ENCODE measurements at regions not wholly inside any gene's neighbourhood (a gene's known extent, or its start where the extent isn't known, plus 50 kb on each side); places are given as distances from the start of the nearest gene placed in this dataset.

DNA sequence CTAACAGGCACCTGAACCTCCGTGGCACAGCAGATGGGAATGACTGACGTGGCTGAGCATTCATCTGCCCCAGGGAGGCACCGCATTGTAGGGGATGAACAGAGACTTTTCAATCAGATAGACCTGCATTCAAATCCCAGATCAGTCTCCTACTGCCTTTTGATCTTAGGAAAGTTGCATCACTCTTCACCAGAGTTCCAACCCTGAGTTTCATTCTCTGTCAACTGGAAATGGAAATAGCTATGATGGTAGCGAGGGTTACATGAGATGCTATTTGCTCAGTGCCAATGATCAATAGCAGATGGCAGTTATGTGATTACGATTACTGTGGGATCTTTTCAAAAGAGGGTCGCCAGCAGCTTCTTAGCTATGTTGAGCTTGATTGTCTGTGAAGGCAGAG lies 189.3 kb upstream of the RFC3 start:
- no peak for DNase-seq (ENCODE audit: low spot score)

DNA sequence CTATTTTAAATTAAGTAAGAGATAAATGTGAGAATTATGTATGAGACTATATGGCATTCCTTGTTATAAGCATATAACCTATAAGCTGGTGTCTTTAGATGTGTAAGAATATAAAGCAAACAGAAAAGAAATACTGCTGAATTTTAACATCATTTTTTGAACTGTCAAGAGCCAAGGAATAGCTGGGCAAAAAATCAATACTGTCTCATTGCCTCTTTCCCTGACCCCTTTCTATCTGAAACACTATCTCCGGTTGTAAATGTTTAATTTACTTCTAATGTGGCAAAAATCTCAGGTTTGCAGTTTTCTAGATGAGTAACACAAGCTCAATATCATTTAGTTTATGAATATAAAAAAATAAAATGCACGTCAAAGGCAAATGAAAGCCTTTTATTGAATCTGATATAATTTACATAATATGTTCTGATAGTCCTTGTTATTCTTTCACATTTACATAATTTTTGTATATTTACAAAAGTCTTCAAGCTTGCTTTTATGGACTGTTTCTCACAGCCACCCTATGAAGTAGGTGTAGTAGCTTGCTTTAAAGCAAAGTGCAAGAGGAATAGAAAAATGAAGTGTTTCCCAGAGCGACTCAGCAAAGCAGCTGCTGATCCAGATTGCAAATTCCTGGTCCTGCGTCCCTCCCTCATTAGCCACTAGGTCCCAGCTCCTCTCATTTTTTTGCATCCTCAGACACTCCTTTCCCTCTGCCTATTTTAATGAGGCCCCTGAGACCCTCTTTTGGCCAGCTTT lies 188.2 kb upstream of the RFC3 start:
- DNase-seq (ENCODE audit: low spot score) = no peak

DNA sequence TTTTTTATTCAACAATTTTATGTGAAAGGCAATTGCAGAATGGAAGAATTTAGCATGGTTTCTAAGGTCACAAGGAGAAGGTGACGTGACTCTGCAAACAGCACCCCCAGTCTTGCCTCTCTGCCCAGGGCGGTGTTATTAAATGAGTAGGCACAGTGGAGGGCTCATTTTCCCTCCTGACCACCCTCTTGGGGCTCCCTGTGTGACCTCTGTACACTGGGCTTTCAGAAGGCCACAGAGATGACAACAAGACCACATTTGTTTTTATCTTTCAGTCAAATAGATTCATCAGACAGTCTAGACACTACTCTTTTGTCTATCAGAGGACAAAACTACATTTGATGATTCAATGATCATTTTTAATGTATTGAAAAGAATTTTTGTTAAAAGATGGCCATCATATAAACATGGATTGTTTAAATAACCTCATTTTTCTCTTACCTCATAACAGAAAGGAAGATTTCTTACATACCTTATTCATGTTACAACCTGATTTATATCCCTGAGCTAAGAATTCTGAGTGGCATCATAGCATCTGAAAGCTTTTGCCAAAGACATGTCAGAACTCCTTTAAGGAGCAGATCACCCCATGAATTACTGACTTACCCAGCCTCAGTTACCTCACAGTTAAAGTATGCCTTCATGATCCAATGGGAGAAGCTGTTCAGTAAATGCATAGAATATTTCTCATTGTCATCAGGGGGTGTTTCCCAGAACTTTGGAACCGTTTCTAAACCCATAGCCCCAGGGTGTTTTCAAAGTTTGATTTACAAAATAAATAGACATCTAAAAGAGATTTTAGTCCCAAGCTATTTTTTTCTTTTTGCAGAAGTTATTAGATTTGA lies 184.0 kb upstream of the RFC3 start:
- DNase-seq (ENCODE audit: low spot score) = peak; percentile 91

DNA sequence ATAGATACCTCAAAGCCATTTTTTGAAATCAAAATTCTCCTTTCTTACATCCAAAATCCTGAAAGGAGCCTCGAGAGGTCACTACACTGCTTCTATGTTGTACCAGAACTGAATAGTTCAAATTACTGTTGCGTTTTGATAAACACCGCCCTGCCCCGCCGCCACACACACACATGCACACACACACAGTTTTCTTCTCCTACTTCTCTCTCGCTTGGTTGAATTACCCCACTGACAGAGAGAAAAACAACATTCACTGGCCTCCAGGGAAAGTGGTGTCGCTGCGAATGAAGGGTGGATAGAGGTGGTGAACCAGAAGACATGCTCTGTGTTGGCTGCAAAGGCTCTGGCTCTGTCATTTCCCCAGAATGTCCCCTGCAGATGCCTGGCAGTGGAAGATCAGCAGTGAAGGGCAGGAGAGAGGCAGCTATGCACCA lies 183.4 kb upstream of the RFC3 start:
- DNase-seq (ENCODE audit: low spot score) = peak; percentile 80

DNA sequence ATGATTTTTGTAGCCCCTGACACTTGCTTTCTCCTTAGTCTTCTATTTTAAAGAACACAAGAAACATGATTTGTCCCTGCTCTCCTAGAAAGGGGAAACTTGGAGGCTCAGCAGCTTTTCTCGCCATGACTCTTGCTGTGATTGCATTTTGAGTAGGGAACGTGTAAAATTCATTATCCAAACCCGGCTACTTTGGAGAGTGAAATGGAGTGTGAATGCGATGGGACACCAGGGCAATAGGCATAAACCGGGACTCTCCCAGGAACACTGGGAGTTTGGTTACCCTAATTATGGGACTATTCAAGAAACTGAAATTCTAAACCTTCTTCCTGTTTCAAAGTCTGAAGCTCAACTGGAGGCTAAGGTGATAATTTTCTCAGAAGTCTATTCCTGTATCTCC lies 181.7 kb upstream of the RFC3 start:
- no peak for DNase-seq (ENCODE audit: low spot score)

DNA sequence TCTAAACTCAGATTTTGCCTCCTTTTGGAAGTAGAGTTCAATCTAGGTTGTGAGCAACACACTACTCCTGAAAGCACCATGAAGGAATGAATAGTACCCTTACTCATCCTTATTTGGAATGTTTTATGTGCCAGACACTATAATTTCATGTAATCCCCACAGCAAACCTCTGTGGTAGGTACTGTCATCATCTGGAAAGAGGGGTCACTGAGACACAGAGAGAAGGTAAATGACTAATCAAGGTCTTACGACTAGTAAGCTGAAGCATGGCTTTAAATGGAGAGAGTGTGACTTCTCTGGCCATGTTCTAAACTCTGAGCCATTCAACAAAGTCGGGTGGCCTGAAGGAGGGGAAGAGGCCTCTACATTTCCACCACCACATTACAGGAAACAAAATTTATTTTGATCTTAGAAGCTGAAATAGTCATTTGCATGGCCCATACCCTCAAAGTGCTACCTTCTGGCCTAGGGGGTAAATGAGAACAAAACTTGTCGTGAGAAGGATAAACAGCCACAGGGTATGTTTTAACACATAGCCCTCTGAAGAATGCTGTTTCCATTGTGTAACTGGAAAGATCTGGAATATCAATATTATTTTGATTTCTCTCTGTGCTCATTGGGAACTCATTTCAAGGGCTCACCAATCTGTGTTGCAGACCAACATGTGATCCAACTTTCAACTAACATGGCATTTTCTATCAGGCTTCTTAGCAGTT lies 180.8 kb upstream of the RFC3 start:
- no peak for DNase-seq (ENCODE audit: low spot score)

DNA sequence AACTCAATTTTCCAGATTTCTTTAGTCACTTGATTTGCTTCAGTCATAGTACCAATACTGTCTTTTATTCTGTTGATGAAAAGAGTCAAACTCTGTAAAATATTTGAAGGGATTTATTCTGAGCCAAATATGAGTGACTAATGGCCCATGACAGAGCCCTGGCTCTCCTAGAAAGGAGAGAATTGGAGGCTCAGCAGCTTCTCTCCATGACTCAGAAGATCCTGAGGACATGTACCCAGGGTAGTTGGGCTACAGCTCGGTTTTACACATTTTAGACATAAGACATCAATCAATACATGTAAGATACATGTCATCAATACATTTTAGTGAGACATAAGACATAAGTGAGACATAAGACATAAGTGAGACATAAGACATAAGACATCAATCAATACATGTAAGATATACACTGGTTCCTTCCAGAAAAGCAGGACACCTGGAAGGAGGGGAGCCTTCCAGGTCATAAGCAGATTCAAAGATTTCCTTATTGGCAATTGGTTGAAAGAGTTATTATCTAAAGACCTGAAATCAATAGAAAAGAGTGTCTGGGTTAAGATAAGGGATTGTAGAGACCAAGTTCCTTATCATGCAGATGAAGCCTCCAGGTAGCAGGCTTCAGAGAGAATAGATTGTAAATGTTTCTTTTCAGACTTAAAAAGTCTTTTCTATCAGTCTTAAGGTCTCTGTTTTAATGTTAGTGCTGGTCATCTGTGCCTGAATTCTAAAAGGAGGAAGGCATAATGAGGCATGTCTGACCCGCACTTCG lies 179.8 kb upstream of the RFC3 start:
- DNase-seq (ENCODE audit: low spot score) = no peak

DNA sequence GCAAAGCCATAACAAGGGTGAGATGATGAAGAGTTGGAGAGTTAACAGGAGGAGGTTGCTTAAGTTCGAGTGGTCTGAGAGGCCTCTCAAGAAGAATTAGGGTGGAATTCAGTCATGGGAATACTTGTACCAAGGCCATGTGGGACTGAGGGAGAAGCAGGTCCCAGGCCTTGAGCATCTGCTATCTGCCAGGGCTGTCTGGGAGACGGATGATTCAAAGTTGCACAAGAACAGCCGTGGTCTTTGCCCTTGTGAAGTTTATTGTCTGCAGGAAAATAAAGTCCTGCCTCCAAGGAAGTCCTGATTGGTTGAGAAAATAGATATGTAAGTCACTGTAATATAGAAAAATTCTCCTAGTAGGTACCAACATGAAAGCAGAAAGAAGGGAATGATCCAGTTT lies 178.8 kb upstream of the RFC3 start:
- DNase-seq (ENCODE audit: low spot score) = no peak

DNA sequence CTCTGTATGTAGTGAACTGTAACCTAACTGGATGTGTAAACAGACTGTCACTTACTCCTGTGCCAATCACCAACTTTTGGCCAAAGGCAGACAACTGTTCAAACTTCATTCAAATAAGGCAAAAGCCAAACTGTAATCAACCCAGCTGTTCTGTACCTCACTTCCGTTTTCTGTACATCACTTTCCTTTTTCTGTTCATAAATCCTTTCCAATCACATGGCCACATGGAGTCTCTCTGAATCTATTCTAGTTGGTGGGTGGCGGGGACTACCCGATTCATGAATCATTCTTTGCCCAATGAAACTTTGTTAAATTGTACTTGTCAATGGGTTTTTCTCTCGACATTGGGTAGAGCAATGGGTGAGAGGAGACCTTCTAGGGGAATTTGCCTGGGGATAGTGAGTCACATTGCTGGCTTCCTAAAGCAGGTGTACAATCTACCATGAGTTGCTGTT lies 178.3 kb upstream of the RFC3 start:
- no peak for DNase-seq (ENCODE audit: low spot score)

DNA sequence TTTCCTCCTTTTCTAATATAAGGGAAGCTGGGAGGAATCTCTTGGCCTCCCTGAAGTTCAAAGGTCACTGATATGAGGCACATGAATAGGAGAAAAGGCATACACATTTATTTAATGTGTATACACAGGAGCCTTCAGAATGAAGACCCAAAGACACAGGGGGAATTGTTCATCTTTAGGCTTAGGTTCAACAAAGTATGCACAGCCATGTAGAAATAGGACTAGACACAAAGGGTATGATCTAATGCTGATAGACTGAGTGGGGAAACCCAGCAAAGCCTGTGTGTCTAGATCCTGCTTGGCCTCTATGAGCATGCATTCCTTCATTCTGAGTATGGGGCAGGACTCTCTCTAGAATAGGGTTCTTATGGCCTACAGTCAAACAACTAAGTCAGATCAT lies 177.1 kb upstream of the RFC3 start:
- no peak for DNase-seq (ENCODE audit: low spot score)

DNA sequence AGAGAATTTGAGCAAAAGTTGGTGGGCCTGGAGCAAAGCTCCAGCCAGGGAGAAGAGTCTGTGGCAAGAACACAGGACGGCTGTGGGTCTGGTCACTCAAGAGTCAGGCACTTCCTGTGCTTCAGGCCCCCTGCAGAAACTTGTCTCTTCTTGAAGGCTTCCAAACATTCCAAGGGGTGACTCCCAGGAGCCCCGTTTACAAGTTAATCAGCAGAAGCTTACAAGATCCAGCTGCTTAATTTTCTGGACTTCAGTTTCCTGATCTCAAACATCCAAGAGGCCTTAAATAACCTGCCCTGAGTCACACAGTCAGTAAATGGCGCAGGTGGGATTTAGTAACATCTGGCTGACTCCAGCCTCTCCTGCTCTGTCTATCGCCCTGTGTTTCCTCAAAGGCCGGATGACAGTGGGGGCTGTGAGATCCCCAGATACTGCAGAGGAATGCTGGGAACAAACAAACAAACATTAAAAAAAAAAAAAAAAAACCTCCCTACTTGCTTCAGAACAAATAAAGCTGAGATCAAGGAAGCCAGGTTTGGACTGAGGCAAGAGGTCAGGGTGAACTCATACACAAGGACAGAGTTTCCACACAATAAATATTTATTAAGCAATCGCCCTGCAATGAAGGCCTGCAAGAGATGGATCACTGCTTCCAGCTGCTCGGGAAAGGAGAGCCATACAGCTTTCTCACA lies 175.4 kb upstream of the RFC3 start:
- no peak for DNase-seq (ENCODE audit: low spot score)

DNA sequence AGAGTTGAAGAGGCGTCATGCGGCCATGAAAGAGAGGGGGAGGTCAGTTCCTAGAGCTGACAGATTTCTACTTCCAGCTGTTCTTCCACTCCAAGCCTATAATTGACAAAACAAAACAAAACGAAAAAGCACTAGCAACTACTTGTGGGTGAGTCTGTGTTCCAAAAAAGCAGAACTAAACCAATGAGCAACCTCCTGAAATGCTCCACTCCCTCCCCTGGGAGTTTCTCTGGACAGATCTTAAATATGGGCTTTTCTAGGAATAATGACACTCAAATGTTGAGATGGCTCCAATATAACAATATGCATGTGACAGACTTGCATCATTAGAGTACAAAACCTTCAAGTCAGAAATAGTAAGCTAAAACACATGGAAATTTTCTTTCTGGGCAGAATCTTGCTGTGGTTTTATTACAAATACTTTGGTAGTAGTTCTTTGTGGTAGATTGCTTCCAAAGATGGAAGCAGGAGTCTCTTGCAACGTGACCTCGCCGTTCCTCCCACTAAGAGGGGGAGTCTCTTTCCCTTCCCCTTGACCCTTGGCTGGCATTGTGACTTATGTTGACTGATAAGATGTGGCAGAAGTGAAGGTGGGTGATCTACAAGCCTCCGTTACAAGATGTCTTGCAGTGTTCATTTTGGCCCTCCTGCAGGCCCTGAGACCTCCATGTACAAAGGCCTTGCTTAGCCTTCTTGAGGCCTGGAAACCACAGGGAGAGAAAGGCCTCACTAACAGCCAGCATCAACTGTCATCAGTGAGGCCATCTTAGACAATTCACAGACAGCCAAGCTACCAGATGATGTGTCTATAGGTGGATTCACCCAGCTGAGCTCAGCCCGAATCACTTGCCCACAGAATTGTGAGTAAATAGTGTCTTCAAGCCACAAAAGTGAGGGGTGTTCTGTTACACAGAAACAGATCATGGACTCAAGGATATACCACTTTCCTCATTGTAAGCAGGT lies 173.1 kb upstream of the RFC3 start:
- DNase-seq (ENCODE audit: low spot score) = no peak

DNA sequence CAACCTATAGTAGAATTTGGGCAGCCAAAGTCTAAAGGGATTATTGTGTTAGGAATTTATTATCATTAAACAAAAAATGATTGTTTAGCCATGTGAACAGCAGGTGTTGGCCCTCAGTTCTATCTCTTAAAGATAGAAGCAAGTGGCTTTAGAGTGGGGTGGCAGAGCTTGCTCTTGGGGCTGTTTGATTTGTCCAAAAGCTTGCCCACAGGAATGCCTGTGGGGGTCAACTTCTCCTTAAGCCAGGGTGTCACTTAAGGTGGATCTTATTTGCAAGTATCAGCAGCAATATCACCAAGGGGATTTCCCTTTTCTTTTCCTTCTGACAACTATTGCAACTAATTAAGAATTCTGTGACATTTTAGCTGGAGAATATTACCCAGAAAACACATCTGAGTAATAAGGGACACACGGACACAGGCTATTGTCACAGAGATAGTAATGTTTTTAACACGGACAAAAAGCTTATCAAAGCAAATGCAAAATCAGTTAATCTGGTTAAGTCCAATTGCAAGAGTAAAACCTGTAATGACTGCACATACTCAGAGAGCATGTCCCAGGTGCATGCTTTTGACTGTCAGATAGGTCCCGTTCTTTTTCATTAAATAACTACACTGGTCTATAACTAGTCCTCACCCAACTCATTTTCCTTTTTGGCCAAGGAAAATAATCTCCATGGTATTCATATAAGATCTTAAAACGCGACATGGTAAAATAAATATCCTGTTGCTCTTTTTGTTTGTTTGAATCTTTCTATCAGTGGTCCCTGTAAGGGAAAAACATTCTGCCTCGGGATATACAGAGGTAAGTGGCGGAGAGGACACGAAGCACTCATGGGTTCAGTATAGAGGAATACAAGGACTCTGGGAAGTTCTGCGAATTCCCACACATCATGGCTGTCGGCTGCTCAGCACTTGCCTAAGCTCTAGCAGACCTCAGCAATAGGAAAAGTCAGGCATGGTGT lies 172.1 kb upstream of the RFC3 start:
- no peak for DNase-seq (ENCODE audit: low spot score)

DNA sequence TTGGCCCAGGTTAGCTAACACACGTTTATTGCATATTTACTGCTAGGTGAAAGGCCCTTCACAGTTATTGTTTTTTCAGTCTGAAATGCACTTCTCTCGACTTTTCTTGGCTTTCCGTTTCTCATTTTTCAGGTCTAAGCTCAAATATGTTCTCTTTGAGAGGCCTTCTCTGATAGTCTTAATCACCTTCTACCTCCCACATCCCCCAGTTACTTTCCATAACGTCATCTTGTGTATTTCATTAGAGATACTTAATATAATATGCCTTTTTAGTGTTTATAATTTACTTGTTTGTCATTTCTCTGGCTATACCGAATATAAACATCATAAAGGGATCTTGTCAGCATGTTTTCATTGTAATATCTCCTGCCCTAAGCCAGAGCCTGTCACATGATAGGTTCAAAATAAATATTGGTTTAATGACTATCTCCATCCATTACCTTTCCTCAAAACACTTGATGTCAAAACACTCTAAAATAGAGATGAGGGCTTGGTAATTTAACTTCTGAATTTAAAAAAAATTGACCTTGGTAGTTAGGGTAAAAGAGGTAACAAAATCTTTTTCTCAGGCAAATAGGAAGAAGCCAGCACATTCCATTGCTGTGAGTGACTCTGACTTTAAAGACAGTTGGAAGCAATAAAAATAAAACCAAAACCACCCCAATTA lies 168.6 kb upstream of the RFC3 start:
- no peak for DNase-seq (ENCODE audit: low spot score)

DNA sequence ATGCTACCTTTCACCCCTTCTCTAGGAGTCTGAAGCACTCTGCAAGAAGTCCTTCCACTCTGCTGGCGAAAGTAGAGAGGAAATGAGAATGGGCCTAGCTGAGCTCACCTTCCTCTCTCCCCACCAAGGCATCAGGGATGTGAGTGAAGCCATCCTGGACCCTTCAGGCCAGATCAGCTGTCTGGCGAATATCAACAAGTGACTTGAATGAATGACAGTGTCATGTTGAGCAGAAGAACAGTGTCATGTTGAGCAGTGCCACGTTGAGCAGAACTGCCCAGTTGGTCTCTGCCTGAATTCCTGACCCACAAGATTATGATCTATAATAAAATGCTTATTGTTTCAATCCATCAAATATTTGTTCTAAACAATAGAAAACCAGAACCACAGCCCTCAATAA lies 166.2 kb upstream of the RFC3 start:
- no peak for DNase-seq (ENCODE audit: low spot score)

DNA sequence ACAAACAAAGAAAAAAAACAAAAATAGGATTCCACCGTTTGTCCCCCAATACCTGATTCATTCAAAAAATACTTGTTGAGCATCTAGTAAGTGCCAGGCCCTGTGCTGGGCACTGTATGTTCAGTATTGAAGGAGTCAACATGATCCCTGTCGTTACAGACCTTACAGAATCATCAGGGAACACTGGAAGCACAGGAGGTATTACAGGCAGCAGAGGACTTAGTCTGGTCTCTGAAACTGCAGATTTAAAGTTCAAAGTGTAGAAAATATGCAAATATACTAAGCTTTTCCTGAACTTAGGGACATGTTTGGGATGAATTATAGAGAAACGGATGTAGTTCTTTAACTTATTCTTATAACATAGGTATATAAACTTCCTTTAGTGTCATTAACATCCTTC lies 160.7 kb upstream of the RFC3 start:
- no peak for DNase-seq (ENCODE audit: low spot score)

DNA sequence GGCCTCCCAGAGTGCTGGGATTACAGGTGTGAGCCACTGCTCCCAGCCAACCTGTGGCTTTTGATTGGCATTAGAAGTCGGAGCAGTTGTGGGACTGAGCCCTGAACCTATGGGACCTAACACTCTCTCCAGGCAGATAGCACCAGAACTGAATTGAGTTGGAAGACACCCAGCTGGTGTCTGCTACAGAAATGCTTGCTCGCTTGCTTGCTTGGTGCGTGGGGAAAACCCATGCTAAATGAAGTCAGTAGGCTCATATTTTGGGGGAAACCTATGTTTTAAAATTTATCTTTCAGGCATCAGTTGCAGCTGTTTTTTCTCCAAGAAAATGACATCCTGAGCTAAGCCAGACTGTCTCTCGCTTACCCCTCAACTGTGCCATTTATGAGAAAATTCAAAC lies 158.5 kb upstream of the RFC3 start:
- DNase-seq (ENCODE audit: low spot score) = no peak

DNA sequence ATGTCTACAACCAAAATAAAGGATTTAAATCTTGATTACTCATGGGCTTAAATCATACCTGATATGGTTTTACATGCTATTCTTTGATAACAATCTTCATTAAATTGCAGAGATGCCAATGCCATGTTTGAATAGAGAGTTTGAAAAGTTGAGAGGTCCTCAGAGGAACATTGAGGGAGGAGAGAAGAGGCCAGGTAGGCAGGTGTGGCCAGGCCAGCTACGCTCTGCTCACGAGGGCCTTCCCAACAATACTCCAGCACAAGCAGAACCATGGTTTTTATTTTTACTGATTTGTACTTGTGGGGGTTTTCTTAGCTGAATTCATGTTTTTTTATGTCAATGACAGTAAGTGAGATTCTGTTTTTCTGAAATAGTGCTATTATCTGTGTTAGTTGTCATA lies 158.1 kb upstream of the RFC3 start:
- no peak for DNase-seq (ENCODE audit: low spot score)
